Medulla oblongata (tissue), 1 donor: ENCODE measurements at regions not wholly inside any gene's neighbourhood (a gene's known extent, or its start where the extent isn't known, plus 50 kb on each side); places are given as distances from the start of the nearest gene placed in this dataset.

Experiments
- DNase-seq: peaks from one replicate; pipeline ENCODE4 v3.0.0-alpha.2; 2015; ENCODE audit errors: extremely low spot score

DNA sequence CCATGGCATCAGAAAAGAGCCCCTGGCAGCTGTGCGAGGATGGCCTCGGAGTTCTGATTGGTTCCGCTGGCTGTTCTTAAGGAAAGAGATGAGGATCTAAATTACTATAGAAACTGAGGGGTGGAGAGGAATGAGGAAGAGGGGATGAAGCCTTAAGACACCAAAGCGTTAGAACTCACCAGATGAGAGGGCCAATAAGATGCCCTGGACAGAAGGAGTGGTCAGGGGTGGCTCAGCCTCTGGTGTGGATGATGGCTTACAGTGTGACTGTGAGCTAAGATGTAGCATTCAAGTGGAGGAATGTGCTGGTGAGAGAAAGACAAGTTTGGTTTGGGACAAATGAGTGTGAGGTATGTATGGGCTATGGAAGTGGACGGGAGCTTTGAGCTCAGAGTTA, 97.8 kb downstream of the ZFP36L2 start:
- DNase-seq: peak; percentile 32

GRCh38 chr2:43127941-43128558, 98.4 kb downstream of the ZFP36L2 start:
- no peak for DNase-seq

GRCh38 chr2:43127208-43127940, 99.0 kb downstream of the ZFP36L2 start:
- peak; percentile 64 for DNase-seq

DNA sequence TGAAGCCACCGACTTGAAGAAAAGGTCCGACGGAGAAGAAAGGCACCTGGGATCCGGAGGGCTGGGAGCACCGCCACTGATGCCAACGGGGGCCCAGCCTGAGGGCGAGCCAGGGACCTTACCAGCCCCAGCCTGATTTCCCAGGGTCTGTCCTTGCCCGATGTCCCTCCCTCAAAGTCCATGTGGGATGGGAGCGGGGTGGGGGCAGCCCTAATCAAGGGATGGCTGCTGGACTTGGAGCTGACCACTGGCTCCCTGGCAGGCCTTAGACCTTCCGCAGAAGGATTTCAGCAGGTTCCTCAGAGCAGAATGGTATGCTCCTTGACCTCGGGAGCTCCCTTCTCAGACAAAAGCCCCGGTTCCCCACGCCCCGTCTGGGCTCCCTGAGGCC, 99.6 kb downstream of the ZFP36L2 start:
- DNase-seq: no peak

DNA sequence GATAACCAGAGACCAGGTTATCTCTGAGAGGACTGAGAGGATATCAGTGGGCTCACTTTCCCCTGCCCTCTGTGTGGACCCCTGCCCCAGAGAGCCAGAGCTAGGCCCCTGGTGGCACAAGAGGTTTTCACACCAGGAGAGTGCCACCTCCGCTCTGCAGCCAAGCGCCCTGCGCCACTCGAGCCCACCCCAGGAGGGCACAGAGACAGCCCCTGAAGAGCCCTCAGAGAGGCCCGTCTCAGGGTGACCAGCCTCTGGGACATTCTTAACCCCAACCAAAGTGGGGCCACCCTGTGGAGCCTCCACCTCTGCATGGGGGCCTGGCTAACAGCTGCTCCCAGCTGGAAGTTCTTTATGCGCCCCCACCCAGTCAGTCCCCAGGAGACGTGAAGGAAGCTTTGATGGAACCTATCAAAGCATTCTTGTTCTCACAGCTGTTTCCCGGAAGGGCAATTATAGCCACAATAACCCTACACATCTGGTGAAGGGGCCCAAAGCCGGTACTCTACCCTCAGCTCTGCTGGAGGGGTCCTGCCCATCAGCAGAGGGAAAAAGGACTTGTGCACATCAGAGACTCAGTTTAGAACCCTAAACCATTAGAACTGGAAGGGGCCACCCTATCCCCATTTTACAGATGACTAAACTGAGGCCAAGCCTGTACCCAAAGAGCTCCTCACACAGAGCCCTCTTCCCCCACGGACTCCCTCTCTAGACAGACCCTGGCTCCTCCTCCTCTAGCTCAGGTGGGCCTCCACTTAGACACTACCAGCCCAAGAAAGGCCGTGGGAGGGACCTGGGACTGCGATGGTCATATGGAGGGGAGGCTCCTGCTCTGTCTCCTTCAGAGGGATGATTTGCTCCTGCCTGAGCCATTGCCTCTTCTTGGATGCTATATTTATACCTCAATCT, 101.1 kb downstream of the ZFP36L2 start:
- DNase-seq: no peak

- no peak for DNase-seq
Measured at GRCh38 chr2:43124687-43125057, 101.7 kb downstream of the ZFP36L2 start.

DNA sequence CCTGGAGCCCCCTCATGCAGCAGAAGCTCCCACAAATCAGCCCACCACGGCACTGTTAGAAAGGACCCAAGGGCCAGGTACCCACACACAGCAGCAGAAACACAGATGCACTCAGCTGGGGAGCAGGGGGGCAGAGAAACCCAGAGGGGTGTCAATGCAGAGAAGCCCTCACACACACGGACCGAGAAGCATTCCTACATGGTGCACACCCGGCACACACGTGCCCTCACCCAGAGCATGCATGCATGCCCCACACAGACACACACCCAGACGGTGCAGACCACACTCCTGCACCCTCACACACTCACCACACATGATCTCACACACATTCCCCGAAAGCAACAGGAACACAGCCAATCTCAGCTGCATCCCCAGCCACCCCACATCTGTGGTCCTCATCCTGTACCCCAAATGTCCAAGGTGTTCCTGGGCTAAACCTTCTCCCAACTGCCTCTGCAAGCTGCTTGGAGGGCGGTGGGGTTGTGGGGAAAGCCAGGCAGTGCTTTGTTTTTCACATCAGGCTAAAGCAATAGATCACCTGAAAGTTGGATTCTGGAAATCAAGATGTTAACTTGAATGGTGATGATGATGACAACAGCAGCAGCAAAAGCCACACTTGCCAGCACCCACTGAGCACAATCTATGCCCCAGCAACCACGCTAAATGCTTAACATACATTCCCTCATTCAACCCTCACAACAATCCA, 102.3 kb downstream of the ZFP36L2 start:
- no peak for DNase-seq

- no peak for DNase-seq
Measured at GRCh38 chr2:43123486-43123885, 102.9 kb downstream of the ZFP36L2 start.

DNA sequence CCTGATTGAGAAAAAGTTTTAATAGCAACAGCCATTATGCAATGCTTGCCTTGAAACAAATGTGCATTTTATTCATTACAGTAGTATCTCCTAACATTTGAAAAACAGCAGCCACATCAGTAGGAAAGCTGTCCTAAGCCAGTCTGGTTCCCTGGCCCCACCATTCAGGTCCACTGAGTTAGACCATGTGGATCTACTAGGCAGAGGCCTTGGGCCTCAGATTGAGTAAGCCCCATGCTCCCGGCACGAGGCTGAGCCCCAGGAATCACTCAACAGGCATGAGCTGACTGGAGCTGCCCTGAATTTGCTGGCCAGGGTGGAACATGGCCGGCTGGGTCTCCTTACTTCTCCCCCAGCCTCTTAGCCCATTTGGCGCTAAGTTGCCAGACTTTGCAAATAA, 103.4 kb downstream of the ZFP36L2 start:
- DNase-seq: no peak

DNA sequence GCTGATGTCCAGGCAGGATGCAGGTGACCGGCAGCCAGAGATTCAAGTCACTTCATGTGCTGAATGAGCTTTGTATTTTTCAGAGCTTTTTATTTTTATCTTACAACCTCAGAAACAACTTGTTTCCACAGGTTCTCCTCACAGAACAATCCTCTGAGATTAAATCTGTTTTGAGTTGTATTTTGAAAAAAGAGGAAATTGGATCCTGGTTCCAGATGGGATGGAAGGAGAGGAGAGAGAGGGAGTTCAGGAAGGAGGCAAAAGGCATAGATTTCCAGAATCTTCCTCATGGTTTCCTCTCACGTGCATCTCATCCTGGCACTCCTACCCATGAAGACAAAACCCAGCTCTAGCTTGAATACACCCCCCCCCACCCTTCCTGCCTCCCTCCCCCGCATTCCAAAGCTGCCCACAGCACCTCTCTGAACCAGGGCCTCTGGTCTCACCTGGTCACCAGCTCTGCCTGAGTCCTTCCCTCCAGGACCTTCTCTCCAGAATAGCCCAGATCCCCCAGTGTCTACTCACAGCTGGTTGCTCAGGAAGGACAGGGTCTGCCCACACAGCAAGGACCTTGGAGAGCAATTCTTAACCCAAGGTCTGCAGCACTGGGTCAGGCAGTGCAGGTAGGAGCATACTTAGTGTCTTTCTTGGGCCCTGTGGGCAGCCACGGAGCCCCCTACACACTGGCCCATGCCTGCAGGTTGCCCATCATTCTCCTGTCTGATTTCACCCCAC, 104.7 kb downstream of the ZFP36L2 start:
- no peak for DNase-seq

- no peak for DNase-seq
Measured at GRCh38 chr2:43119303-43119702, 107.1 kb downstream of the ZFP36L2 start.

- DNase-seq: no peak
Measured at GRCh38 chr2:43117521-43118143, 108.8 kb downstream of the ZFP36L2 start.

DNA sequence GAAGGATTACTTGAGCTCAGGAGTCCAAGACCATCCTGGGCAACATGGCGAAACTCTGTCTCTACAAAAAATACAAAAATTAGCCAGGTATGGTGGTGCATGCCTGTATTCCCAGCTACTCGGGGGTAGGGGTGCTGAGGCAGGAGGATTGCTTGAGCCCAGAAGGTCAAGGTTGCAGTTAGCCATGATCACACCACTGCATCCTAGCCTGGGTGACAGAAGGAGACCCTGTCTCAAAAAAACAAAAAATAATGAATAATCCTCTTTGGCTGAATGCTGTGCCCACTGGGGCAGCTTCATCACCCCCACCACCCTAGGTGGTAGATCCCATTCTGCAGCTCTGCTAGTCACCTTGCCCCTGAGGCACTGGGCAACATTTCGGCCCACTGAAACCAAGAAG, 109.4 kb downstream of the ZFP36L2 start:
- DNase-seq: no peak

DNA sequence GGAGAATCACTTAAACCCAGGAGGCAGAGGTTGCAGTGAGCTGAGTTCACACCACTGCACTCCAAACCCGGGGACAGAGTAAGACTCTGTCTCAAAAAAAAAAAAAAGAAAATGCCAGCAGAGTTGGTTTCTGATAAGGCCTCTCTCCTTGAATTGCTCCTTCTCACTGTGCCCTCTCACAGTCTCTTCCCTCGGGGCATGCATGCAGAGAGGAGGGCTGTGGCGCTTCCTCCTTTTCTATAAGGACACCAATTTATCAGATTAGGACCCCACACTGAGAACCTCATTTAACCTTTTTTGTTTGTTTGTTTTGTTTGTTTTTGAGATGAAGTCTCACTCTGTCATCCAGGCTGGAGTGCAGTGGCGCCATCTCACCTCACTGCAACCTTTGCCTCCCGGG, 110.5 kb downstream of the ZFP36L2 start:
- no peak for DNase-seq

DNA sequence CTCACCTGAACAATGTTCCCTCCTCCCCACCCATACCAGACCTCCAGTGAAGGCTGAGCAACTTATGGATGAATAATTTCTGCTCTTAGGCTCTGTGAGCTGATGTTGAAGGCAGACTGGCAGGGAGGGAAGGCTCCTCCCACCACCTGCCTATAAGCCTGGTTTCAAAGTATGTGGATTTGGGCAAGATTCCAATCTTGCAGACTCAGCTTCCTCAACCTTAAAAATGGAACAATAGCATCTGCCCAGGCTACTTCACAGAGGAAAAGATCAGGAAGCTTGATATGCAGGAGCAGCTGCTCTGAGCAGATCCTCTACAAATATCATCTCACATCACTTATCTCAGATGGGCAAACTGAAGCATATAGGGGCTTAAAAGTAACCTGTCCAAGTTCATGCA, 112.2 kb downstream of the ZFP36L2 start:
- DNase-seq: no peak

- DNase-seq: no peak
Measured at GRCh38 chr2:43111788-43112554, 114.4 kb downstream of the ZFP36L2 start.

DNA sequence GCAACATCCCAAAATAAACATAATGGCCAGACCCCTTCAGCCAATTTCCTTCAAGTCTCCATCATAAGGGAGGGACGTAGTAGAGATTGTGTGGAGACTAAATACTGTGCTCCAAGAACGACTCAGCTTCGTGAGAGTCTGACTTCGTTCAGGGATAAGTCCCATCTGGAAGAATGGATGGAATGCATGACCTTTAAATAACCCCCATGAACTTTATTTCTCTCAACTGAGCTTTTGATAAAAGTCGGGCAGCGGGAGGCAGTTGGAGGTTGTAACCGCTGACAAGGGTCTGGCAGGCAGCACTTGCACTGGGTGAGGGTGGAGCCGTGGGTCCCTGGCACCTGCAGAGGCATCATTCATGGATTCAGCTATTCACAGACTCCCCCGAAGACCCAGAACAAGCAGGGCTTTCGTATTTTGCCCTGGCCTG, 115.9 kb downstream of the ZFP36L2 start:
- DNase-seq: no peak

GRCh38 chr2:43109261-43109743, 117.1 kb downstream of the ZFP36L2 start:
- peak; percentile 75 for DNase-seq

DNA sequence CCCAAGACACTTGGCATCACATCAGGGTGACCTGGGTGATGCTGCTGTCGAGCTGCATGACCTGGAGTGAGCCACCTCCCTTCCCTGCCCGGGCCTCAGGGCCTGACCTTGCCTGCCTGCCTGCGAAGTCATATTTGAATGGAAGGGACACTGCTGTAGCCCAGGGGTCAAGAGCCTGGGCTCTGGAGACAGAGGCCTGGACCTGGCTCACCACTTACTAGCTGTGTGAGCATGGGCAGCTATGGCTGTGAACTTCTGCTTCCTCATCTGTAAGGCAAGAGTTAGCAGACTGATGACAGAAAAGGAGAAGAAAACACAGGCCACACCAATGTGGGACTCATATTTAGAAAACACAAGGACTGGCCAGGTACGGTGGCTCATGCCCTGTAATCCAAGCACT, 118.7 kb downstream of the ZFP36L2 start:
- DNase-seq: peak; percentile 61
